Peyer's patch (tissue), 4 donors: ENCODE measurements at regions not wholly inside any gene's neighbourhood (a gene's known extent, or its start where the extent isn't known, plus 50 kb on each side); places are given as distances from the start of the nearest gene placed in this dataset.

Experiments
- POLR2A ChIP-seq, 2 donors: fragments of 450-650 bp; IDR thresholded peaks; one replicate each; pipeline ENCODE4 v1.5.1; 2017; ENCODE audit warnings: antibody characterized with exemption in 2 of 2, mild to moderate bottlenecking in 2 of 2, moderate library complexity in 2 of 2
- TF ChIP-seq, protein P1 (sequence below), 6 experiments: fragments of 450-650 bp in 4 of 6; fragments of 200-600 bp in 2 of 6; sonication (generic) in 1 of 6; IDR thresholded peaks; one replicate each; pipeline ENCODE4 v1.5.1; 2017 to 2019; ENCODE audit warnings: antibody characterized with exemption in 6 of 6, mild to moderate bottlenecking in 3 of 6, moderate library complexity in 1 of 6

DNA sequence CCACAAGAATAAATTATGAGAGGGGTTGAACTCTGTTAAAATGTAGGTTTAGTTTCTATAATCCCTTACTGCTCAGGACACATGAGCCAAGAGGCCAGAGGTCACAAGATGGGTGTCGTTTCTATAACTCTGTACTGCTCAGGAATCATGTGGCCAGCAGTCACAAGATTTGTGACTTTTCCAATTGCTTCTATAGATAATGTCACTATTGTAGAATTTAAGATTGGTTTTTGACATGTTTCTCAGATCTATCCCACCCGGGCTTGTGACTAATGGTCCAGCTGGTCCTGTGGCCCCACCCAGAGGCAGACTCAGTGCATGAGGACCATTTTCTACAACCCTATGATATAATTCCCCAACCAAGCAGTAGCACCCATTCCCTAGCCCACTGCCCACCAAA is 662.0 kb upstream of the KLF12 start:
- TF ChIP-seq, protein P1, sequence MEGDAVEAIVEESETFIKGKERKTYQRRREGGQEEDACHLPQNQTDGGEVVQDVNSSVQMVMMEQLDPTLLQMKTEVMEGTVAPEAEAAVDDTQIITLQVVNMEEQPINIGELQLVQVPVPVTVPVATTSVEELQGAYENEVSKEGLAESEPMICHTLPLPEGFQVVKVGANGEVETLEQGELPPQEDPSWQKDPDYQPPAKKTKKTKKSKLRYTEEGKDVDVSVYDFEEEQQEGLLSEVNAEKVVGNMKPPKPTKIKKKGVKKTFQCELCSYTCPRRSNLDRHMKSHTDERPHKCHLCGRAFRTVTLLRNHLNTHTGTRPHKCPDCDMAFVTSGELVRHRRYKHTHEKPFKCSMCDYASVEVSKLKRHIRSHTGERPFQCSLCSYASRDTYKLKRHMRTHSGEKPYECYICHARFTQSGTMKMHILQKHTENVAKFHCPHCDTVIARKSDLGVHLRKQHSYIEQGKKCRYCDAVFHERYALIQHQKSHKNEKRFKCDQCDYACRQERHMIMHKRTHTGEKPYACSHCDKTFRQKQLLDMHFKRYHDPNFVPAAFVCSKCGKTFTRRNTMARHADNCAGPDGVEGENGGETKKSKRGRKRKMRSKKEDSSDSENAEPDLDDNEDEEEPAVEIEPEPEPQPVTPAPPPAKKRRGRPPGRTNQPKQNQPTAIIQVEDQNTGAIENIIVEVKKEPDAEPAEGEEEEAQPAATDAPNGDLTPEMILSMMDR (IDR thresholded peaks at IDR 0.05), result no peak
- no peak for TF ChIP-seq POLR2A (IDR thresholded peaks at IDR 0.05)
